GM19238 (cell line): ENCODE measurements at regions not wholly inside any gene's neighbourhood (a gene's known extent, or its start where the extent isn't known, plus 50 kb on each side); places are given as distances from the start of the nearest gene placed in this dataset.

Source experiments
- DNase-seq: peaks from one replicate; pipeline ENCODE4 v3.0.0; 2011; ENCODE audit warnings: low spot score; ENCODE audit not compliant: insufficient read length

- no peak for DNase-seq
Measured at GRCh38 chr3:157746391-157746790, 243.2 kb upstream of the VEPH1 start.

- no peak for DNase-seq
Measured at GRCh38 chr3:157741607-157742006, 238.4 kb upstream of the VEPH1 start.

GRCh38 chr3:157738441-157738840 is 235.2 kb upstream of the VEPH1 start:
- no peak for DNase-seq

- no peak for DNase-seq
Measured at GRCh38 chr3:157718800-157719199, 215.6 kb upstream of the VEPH1 start.

GRCh38 chr3:157713101-157713500 is 209.9 kb upstream of the VEPH1 start:
- DNase-seq, result no peak

GRCh38 chr3:157705258-157705657 is 202.0 kb upstream of the VEPH1 start:
- DNase-seq, result no peak

- DNase-seq, result no peak
Measured at GRCh38 chr3:157700405-157700804, 197.2 kb upstream of the VEPH1 start.

GRCh38 chr3:157695586-157695985 is 192.4 kb upstream of the VEPH1 start:
- no peak for DNase-seq

GRCh38 chr3:157695103-157695502 is 191.9 kb upstream of the VEPH1 start:
- DNase-seq, result no peak

- DNase-seq, result no peak
Measured at GRCh38 chr3:157693762-157694161, 190.5 kb upstream of the VEPH1 start.

- DNase-seq, result no peak
Measured at GRCh38 chr3:157692468-157692867, 189.3 kb upstream of the VEPH1 start.

- no peak for DNase-seq
Measured at GRCh38 chr3:157683668-157684067, 180.5 kb upstream of the VEPH1 start.

GRCh38 chr3:157672061-157672460 is 168.8 kb upstream of the VEPH1 start:
- DNase-seq, result no peak

GRCh38 chr3:157671656-157672055 is 168.4 kb upstream of the VEPH1 start:
- DNase-seq, result no peak

- no peak for DNase-seq
Measured at GRCh38 chr3:157669416-157669815, 166.2 kb upstream of the VEPH1 start.

GRCh38 chr3:157667493-157667892 is 164.3 kb upstream of the VEPH1 start:
- no peak for DNase-seq

GRCh38 chr3:157662171-157662570 is 159.0 kb upstream of the VEPH1 start:
- DNase-seq, result no peak

- no peak for DNase-seq
Measured at GRCh38 chr3:157660847-157661246, 157.6 kb upstream of the VEPH1 start.

- DNase-seq, result no peak
Measured at GRCh38 chr3:157652366-157652765, 149.2 kb upstream of the VEPH1 start.

GRCh38 chr3:157650699-157651098 is 147.5 kb upstream of the VEPH1 start:
- DNase-seq, result no peak

GRCh38 chr3:157650172-157650571 is 147.0 kb upstream of the VEPH1 start:
- no peak for DNase-seq

GRCh38 chr3:157649511-157649910 is 146.3 kb upstream of the VEPH1 start:
- DNase-seq, result no peak

GRCh38 chr3:157647820-157648219 is 144.6 kb upstream of the VEPH1 start:
- DNase-seq, result no peak

- no peak for DNase-seq
Measured at GRCh38 chr3:157639756-157640426, 136.7 kb upstream of the VEPH1 start.
